ENCODE measurements at regions not wholly inside any gene's neighbourhood (a gene's known extent, or its start where the extent isn't known, plus 50 kb on each side); places are given as distances from the start of the nearest gene placed in this dataset.
"Not testable (repeated sequence)": the region's sequence is repeated elsewhere in the genome, so short reads cannot be mapped to it uniquely, and the experiment has no call there.

DNA sequence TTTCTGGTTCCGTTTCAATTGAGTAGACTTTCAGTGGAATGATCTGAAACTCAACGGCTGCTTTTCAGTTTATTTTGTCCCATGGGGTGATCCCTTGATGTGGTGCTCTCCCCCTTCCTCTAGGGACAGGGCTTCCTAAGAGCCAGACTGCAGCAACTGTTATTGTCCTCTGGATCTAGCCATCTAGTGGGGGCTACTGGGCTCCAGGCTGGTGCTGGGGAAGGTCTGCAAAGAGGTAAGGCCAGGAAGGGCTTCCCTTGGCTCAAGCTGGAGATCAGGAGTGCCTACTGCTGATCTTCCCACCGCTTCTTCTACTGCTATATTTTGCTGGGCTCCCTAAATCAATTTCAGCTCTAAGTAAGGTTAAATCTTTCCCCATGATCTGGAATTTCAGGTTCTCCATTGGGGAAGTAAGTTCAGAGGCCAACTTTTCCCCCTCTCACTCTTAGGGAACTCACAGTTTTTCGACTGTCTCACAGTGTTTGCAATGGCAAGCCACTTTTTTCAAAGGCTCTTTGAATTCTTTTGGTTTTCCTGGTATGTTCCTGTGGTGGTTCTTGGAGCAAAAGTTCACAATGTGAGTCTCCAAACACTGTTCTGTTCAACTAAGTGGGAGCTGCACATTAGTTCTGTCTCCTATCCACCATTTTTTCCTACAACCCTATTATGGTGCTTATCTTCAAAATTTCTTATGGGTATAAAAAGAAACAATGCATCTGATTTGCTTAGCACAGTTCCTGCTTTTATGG is 286.2 kb upstream of the EXOC2 start:
- DNase-seq = no peak

DNA sequence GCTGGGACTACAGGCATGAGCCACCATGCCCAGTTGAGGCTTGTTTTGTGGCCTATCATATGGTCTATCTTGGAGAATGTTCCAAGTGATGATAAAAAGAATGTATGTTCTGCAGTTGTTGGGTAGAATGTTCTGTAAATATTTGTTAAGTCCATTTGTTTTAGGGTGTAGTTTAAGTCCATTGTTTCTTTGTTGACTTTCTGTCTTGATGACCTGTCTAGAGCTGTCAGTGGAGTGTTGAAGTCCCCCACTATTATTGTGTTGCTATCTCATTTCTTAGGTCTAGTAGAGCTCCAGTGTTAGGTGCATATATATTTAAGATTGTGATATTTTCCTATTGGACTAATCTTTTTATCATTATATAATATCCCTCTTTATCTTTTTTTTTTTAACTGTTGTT is 284.3 kb upstream of the EXOC2 start:
- not testable (repeated sequence) for DNase-seq

GRCh38 chr6:971981-972640 is 279.2 kb upstream of the EXOC2 start:
- no peak for DNase-seq

DNA sequence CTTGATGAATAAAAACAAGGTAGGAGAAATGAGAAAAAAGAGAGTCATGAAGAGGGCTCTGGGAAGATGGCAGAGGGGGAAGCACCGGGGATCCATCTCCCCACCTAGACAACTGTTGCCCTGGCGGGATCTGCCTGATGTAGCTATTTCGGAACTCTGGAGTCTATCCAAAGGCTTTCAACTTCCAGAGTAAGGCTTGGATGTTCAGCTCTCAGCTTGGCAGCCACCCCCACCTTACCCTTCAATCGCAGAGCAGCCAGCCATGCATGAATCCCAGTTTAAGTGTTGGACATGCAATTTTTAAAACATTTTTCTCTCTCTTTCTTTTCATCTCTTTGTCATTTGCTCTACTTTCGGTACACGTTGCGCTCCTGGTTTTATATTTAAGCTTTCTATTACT is 275.9 kb upstream of the EXOC2 start:
- no peak for DNase-seq

GRCh38 chr6:967701-968100 is 274.8 kb upstream of the EXOC2 start:
- DNase-seq = no peak

DNA sequence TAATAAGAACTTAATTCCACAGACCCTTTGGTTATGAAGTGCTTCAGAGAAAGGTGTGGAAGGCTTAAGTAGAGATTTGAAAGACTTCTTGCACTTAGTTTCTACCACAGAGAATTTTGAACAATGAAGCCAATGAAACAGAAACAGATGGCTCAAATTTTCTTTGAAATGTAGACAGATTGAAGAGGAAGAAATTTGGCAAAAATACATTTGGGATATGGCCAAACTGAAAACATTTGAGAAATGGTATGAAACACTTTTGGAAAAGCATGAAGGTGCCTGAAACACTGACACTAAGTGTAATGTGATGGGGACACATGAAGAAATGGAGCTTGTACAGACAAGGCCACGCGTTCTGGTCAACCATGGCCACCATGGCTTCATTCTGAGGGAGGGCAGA is 272.4 kb upstream of the EXOC2 start:
- DNase-seq = no peak

GRCh38 chr6:963456-963855 is 270.5 kb upstream of the EXOC2 start:
- no peak for DNase-seq

DNA sequence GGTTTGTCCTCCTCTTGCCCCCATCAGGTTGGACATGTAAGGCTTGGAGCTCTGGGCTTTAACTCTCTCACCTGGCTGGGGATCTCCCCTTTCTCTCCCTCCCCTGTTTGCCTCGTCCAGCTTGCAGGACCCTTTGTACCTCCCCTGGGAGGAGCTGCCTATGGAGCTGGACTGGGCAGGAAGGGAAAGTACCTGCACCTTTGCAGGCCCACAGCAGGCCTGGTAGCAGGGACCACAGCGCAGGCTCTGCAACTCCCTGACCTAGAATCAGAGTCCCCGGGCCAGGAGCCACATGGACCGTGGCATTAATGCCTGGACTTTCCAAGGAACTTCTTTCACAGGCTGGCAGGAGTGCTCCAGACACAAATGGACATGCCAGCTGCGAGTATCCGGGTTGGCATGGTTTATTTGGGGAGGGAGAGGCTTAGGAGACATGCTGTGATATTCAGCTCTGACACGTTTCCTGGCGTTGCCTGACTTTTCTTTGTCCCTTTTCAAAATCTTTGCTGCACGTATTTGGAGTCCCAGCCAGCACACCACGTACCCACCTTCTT is 268.5 kb upstream of the EXOC2 start:
- DNase-seq = no peak

GRCh38 chr6:960356-960755 is 267.4 kb upstream of the EXOC2 start:
- no peak for DNase-seq

GRCh38 chr6:958488-958887 is 265.5 kb upstream of the EXOC2 start:
- no peak for DNase-seq

GRCh38 chr6:951399-952181 is 258.7 kb upstream of the EXOC2 start:
- DNase-seq = no peak

GRCh38 chr6:947235-947934 is 254.4 kb upstream of the EXOC2 start:
- DNase-seq = no peak

DNA sequence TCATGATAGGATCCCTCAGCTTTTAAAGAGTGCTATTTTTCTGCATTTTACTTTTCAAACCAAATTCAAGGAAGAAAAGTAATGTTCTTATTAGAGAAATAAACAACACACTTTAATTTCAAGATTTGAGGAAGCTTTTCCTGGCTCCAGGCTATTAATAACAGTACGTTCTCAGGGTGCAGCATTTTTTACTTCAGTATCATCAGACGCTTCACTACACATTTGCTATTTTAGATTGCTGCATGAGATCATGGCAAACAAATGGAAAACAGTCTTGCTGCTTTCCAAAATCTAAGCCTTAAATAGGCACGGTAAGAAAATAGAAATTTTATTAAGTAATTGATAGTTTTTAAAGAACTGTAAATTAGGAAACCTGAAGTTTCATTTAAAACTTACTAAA is 253.6 kb upstream of the EXOC2 start:
- no peak for DNase-seq

GRCh38 chr6:939526-940252 is 246.8 kb upstream of the EXOC2 start:
- DNase-seq = no peak

DNA sequence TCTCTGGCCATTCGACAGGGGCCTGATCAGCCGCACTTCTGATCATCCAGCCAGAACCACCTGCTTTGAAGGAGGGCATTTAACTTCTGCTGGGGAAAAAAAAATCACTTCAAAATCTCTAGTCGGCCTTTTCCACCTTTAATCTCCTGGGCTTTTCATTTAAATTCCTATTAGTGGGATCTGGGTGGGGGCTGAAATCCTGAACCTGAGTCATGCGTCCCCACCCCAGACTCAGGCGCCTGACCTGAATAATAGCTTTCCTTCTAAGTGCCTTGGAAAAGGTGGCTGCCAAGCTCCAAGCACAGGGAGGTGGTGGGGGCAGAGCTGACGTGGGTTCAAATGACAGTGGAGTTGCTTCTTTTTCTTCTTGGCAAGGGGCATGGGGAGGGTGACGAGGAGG is 246.0 kb upstream of the EXOC2 start:
- DNase-seq = no peak

DNA sequence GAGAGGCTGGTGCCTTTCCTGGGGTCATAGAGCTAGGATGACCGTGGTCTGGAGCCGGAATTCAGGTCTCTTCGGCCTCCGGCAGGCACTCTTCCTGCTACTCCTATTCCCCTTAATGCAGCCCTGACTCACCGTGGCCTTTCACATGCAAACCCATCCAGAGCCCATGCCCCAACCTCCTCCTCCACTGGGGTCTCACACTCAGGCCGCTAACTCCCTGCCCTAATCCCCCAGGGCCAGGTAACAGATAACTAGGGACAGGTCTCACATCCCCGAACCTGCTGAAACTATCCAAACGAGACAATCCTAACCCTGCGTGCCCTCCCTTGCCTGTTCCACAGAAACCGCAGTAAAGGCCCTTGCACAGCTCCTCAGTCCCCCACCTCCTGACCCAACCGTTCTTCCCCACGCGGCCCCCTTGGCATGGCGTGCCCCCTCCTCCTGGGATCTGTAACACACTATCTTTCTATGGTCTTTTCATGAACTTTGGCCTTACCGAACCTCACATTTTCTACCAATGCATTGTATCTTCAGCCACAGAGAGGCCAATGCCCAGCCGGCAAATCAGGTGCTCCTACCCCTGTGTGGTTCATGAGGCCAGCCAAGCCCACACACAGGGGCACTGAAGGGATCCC is 245.4 kb upstream of the EXOC2 start:
- DNase-seq = no peak

DNA sequence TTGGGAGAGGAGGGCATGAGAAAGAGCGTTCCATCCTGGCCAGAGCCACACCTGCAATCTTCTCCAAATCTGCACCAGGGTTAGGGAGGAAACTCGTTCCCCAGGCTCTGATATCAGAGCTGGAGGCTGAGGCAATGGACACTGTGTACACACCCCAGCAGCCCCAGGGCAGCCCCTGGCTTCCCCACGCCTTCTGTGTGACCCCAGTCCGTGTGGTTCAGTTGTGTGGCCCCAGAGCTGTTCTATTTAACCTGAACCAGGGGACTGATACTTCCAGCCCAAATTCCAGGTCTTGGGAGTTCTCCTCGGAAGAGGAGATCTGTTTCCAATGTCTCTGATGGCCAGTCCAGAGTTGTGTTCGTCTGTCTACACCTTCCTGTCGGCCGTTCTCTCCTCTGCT is 242.6 kb upstream of the EXOC2 start:
- DNase-seq = no peak

GRCh38 chr6:934686-935085 is 241.7 kb upstream of the EXOC2 start:
- no peak for DNase-seq

DNA sequence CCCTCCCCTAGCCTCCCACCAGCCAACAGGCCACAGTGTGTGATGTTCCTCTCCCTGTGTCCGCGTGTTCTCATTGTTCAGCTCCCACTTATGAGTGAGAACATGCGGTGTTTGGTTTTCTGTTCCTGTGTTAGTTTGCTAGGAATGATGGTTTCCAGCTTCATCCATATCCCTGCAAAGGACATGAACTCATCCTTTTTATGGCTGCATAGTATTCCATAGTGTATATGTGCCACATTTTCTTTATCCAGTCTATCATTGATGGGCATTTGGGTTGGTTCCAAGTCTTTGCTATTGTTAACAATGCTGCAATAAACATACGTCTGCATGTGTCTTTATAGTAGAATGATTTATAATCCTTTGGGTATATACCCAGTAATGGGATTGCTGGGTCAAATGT is 239.0 kb upstream of the EXOC2 start:
- DNase-seq = not testable (repeated sequence)

DNA sequence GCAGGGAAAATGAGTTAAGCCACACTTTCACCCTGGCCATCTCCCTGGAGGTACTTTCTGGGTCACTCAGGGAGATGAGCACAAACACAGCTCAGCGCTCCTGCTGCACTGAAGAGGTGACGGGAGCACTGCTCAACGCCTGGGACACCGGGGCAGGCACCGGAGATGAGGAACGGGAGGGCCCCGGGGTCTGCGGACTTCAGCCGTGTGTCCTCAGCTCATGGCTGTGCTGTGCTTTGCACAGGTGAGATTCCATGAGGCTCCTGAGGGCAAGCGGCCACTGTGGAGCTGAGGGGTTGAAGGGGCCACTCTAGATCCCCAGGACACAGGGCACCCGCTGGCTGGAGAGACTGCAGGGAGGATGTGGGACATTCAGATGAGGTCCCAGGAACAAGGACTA is 234.2 kb upstream of the EXOC2 start:
- DNase-seq = no peak

DNA sequence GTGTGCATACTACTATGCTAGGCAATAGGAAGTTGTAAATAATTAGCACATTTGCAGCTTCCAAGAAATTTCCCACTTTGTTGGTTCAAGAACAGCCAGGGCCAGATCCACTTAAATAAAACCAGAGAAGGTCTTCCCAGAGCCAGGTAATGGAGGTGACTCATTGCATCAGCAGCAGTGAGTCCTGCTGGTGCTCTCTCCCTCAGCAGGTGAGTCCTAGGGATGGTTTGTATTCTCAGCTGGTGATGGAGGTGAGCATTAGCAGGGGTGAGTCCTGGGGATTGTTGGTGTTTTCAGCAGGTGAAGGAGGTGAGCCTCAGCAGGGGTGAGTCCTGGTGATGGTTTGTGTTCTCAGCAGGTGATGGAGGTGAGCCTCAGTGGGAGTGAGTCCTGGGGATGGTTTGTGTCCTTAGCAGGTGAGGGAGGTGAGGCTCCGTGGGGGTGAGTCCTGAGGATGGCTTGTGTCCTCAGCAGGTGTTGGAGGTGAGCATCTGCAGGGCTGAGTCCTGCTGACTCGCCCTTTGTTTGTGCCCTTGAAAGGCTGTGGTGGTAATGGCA is 232.8 kb upstream of the EXOC2 start:
- no peak for DNase-seq

- DNase-seq = no peak
Observed at GRCh38 chr6:924661-925060, 231.7 kb upstream of the EXOC2 start.
